Transverse colon (tissue), 4 donors: ENCODE measurements at regions not wholly inside any gene's neighbourhood (a gene's known extent, or its start where the extent isn't known, plus 50 kb on each side); places are given as distances from the start of the nearest gene placed in this dataset.

ENCODE experiments used
- DNase-seq: peaks from one replicate; pipeline ENCODE4 v3.0.0-alpha.2; 2019
- H3K27ac ChIP-seq, 4 donors: fragments of 200-600 bp; sonication (generic); 2 replicates each; pipeline ENCODE4 v1.5.1; 2016 to 2018; ENCODE audit warnings: inconsistent platforms in 4 of 4
- H3K27me3 ChIP-seq: fragments of 200-600 bp; sonication (generic); 2 replicates; pipeline ENCODE4 v1.5.1; 2017; ENCODE audit warnings: inconsistent platforms
- H3K36me3 ChIP-seq, 4 donors: fragments of 200-600 bp; sonication (generic); 2 replicates each; pipeline ENCODE4 v1.5.1; 2017 to 2019; ENCODE audit warnings: inconsistent platforms in 4 of 4
- H3K4me1 ChIP-seq, 4 donors: fragments of 200-600 bp; sonication (generic); 2 replicates each; pipeline ENCODE4 v1.5.1; 2017 to 2020; ENCODE audit warnings: inconsistent platforms in 4 of 4
- H3K4me3 ChIP-seq, 4 donors: fragments of 200-600 bp; sonication (generic); 1 replicate in 1 of 4; 2 replicates in 3 of 4; pipeline versions ENCODE4 v1.5.1 to v1.6.1; 2017 to 2019; ENCODE audit warnings: inconsistent platforms in 4 of 4
- H3K9me3 ChIP-seq, 2 donors: fragments of 200-600 bp; sonication (generic); 2 replicates each; pipeline ENCODE4 v1.5.1; 2017 to 2019; ENCODE audit warnings: inconsistent platforms in 2 of 2
- EP300 ChIP-seq: sonication (generic); formaldehyde crosslinking; IDR thresholded peaks from one replicate; pipeline ENCODE4 v1.6.1; 2017; ENCODE audit warnings: antibody characterized with exemption, low read depth
- POLR2A ChIP-seq: fragments of 450-650 bp; IDR thresholded peaks from one replicate; pipeline ENCODE4 v1.6.1; 2016; ENCODE audit warnings: antibody characterized with exemption, mild to moderate bottlenecking, moderate library complexity
- POLR2AphosphoS5 ChIP-seq, 3 donors: sonication (generic); formaldehyde crosslinking; IDR thresholded peaks; one replicate each; pipeline ENCODE4 v1.6.1; 2016; ENCODE audit warnings: antibody characterized with exemption in 3 of 3
- WGBS, 2 donors: methylation state at CpG; one replicate each; pipeline ENCODE4 v1.1.5; 2018; ENCODE audit warnings: low coverage in 1 of 2; 5-methylcytosine and 5-hydroxymethylcytosine counted together
- in situ Hi-C, 4 donors: fragments of 200-750 bp; cut with MboI; loops; one replicate each; pipeline versions ENCODE4 v1.15.0 to v1.15.1; 2017; ENCODE audit warnings: low sequenced_read_pairs in 3 of 4, low pct_ligation_motif_present in 1 of 4, low pct_unique_long_range_greater_than_20kb in 1 of 4
- intact Hi-C: fragments of 100-400 bp; cut with DNase I; formaldehyde crosslinking; loops from one replicate; pipeline ENCODE4 v1.15.1; 2023; ENCODE audit warnings: low total_unique reads
- TF ChIP-seq, protein P1 (sequence below), 5 experiments: fragments of 200-600 bp in 3 of 5; fragments of 450-650 bp in 2 of 5; sonication (generic) in 3 of 5; IDR thresholded peaks; 1 replicate in 2 of 5; 2 replicates in 3 of 5; pipeline ENCODE4 v1.5.1; 2016 to 2017; ENCODE audit warnings: antibody characterized with exemption in 5 of 5, inconsistent platforms in 3 of 5, mild to moderate bottlenecking in 2 of 5, moderate library complexity in 1 of 5

DNA sequence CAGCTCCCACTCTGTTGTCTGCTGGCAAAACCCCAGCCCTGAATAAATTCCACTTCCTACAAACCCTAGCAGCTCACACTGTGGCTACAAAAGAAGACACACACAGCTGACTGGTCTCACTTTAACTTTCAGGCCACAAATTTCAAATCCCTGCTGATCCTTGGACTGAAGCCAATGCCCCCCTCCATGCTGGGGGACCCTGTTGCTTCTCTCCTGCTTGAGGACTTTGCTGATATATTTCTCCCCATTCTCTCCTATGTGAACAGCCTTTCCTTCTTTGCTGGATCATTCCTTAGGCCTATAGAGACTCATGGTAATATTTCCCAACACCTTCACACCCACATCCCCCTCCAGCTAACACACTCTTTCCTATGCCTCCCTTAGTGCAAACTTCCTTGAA lies 79.6 kb upstream of the ADRA1B start:
- H3K4me1 ChIP-seq: no peaks in the 10 kb centered on the region
- TF ChIP-seq POLR2AphosphoS5 (IDR thresholded peaks at IDR 0.05) (no peak), POLR2A (no peak), EP300 (no peak)
- TF ChIP-seq, protein P1, sequence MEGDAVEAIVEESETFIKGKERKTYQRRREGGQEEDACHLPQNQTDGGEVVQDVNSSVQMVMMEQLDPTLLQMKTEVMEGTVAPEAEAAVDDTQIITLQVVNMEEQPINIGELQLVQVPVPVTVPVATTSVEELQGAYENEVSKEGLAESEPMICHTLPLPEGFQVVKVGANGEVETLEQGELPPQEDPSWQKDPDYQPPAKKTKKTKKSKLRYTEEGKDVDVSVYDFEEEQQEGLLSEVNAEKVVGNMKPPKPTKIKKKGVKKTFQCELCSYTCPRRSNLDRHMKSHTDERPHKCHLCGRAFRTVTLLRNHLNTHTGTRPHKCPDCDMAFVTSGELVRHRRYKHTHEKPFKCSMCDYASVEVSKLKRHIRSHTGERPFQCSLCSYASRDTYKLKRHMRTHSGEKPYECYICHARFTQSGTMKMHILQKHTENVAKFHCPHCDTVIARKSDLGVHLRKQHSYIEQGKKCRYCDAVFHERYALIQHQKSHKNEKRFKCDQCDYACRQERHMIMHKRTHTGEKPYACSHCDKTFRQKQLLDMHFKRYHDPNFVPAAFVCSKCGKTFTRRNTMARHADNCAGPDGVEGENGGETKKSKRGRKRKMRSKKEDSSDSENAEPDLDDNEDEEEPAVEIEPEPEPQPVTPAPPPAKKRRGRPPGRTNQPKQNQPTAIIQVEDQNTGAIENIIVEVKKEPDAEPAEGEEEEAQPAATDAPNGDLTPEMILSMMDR (IDR thresholded peaks at IDR 0.05): no peak
- H3K9me3 ChIP-seq: no peaks in the 10 kb centered on the region
- DNase-seq: no peak
- intact Hi-C loops: no loop called here
- H3K27ac ChIP-seq: no peak overlapping the region
- no peaks in the 10 kb centered on the region for H3K36me3 ChIP-seq
- no peak overlapping the region for H3K4me3 ChIP-seq
- in situ Hi-C loops: no loop called here
- no peaks in the 10 kb centered on the region for H3K27me3 ChIP-seq

DNA sequence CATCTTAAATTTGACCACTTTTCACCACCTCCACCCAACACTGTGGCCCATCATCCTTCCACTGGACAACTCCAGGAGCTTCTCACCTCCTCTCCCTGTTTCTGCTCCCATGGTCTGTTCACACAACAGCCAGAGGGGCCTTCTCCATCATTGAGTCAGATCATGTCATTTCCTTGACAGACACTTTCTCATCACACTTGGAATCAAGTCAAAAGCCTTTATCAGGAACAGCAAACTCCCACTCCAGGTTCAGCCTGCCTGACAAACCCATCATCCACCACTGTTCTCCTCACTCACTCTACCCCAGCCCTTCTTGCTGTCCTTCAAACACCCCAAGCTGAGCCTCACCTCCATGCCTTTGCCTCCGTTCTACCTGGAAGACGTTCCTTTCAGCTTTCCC lies 78.4 kb upstream of the ADRA1B start:
- intact Hi-C loops (no loop called here), in situ Hi-C loops (no loop called here)
- no peaks in the 10 kb centered on the region for H3K9me3 ChIP-seq
- no peaks in the 10 kb centered on the region for H3K36me3 ChIP-seq
- no peak for DNase-seq
- TF ChIP-seq POLR2A: no peak
- TF ChIP-seq POLR2AphosphoS5 (IDR thresholded peaks at IDR 0.05): no peak
- TF ChIP-seq, protein P1 (IDR thresholded peaks at IDR 0.05): no peak
- TF ChIP-seq EP300: no peak
- 80 to 83% methylated on average over 2 of the region's 2 CpGs for WGBS, 2 donors
- H3K27me3 ChIP-seq: no peaks in the 10 kb centered on the region
- H3K27ac ChIP-seq: no peak overlapping the region
- no peak overlapping the region for H3K4me3 ChIP-seq
- no peaks in the 10 kb centered on the region for H3K4me1 ChIP-seq

- WGBS, 2 donors: 63 to 68% methylated on average over 5 to 8 of the region's 8 CpGs
These were observed 77.6 kb upstream of the ADRA1B start for GRCh38 chr5:159838551-159839222.

DNA sequence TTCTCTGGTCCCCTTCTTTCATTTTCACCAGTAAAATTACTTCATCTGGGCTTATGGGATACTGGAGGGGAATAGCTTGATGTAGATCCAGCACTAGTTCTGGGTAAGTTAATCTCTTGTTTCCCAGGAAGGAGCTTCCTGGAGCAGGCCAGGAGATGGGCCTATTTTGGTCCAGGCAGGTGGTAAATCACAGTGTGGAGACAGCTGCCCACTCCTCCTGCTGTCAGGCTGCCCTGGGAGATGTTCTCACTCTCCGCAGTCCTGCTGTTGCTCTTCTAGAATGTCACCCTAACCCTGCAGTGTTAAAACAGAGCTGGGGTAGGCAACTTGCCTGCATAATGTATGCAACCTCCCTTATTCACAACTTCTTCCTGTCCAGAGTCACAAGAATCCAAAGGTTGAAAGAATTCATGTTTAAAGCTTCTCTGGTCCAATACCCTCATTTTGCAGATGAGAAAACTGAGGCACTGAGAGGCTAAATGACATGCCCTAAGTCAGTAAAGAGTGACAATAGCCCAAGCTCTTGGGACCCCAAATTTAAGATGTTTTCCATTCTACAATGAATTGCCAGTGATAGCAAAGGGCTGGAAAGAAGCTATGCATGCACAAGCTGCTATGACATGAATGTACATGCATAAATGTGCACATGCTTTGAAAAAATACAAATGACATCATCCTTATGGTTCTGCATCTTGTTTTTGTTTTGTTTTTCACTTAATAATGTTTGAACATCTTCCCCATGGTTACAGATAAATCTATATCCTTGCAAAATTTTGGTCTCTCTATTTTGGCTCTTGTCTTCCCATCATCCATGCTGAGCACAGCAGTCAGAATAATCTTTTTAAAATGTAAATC lies 71.8 kb upstream of the ADRA1B start:
- Histone ChIP-seq H3K4me3 (no peak overlapping the region), H3K9me3 (no peaks in the 10 kb centered on the region), H3K27me3 (no peaks in the 10 kb centered on the region), H3K36me3 (no peaks in the 10 kb centered on the region), H3K4me1 (no peaks in the 10 kb centered on the region), H3K27ac (no peak overlapping the region)
- intact Hi-C loops: no loop called here
- in situ Hi-C loops: no loop called here
- 87% methylated on average over 1 of the region's 1 CpG; no CpG with 5 or more reads in 1 of the 2 donors for WGBS, 2 donors
- TF ChIP-seq, protein P1 (IDR thresholded peaks at IDR 0.05): no peak
- TF ChIP-seq EP300: no peak
- no peak for TF ChIP-seq POLR2A
- TF ChIP-seq POLR2AphosphoS5 (IDR thresholded peaks at IDR 0.05): no peak
- no peak for DNase-seq

More at GRCh38 chr5:159838551-159839222, 77.6 kb upstream of the ADRA1B start:
- Histone ChIP-seq H3K27ac (no peak overlapping the region), H3K4me3 (no peak overlapping the region), H3K4me1 (no peaks in the 10 kb centered on the region), H3K27me3 (no peaks in the 10 kb centered on the region), H3K36me3 (no peaks in the 10 kb centered on the region), H3K9me3 (no peaks in the 10 kb centered on the region)
- in situ Hi-C loops: no loop called here
- DNase-seq: no peak
- intact Hi-C loops: no loop called here
- TF ChIP-seq EP300 (no peak), POLR2A (no peak), POLR2AphosphoS5 (IDR thresholded peaks at IDR 0.05) (no peak)
- TF ChIP-seq, protein P1 (IDR thresholded peaks at IDR 0.05): no peak
